ENCODE measurements at regions not wholly inside any gene's neighbourhood (a gene's known extent, or its start where the extent isn't known, plus 50 kb on each side); places are given as distances from the start of the nearest gene placed in this dataset.
A peak's percentile ranks its signal among the peaks of the same experiment; 100 is the strongest.
"Not testable (repeated sequence)": the region's sequence is repeated elsewhere in the genome, so short reads cannot be mapped to it uniquely, and the experiment has no call there.

- in situ Hi-C loops (cut with HindIII; ENCODE audit: low pct_unique_long_range_greater_than_20kb, low sequenced_read_pairs), result no loop called here
- DNase-seq (ENCODE audit: low read depth, low spot score), result no peak
Observed at GRCh38 chr12:4145990-4146859, 127.3 kb upstream of the CCND2 start.

- in situ Hi-C loops (cut with HindIII; ENCODE audit: low pct_unique_long_range_greater_than_20kb, low sequenced_read_pairs), result no loop called here
- no peak for DNase-seq (ENCODE audit: low read depth, low spot score)
Observed at GRCh38 chr12:4144676-4145075, 128.9 kb upstream of the CCND2 start.

- DNase-seq (ENCODE audit: low read depth, low spot score), result peak; percentile 26
- in situ Hi-C loops (cut with HindIII; ENCODE audit: low pct_unique_long_range_greater_than_20kb, low sequenced_read_pairs), result no loop called here
Observed at GRCh38 chr12:4143896-4144295, 129.7 kb upstream of the CCND2 start.

GRCh38 chr12:4141348-4142270 is 132.0 kb upstream of the CCND2 start:
- DNase-seq (ENCODE audit: low read depth, low spot score), result peak; percentile 2
- in situ Hi-C loops (cut with HindIII; ENCODE audit: low pct_unique_long_range_greater_than_20kb, low sequenced_read_pairs), result no loop called here

- in situ Hi-C loops (cut with HindIII; ENCODE audit: low pct_unique_long_range_greater_than_20kb, low sequenced_read_pairs), result no loop called here
- no peak for DNase-seq (ENCODE audit: low read depth, low spot score)
Observed at GRCh38 chr12:4140581-4141301, 132.8 kb upstream of the CCND2 start.

- in situ Hi-C loops (cut with HindIII; ENCODE audit: low pct_unique_long_range_greater_than_20kb, low sequenced_read_pairs), result no loop called here
- no peak for DNase-seq (ENCODE audit: low read depth, low spot score)
Observed at GRCh38 chr12:4139191-4139590, 134.4 kb upstream of the CCND2 start.

- in situ Hi-C loops (cut with HindIII; ENCODE audit: low pct_unique_long_range_greater_than_20kb, low sequenced_read_pairs); DNase-seq (ENCODE audit: low read depth, low spot score): not testable (repeated sequence)
Observed at GRCh38 chr12:4138532-4138931, 135.0 kb upstream of the CCND2 start.

- no peak for DNase-seq (ENCODE audit: low read depth, low spot score)
- in situ Hi-C loops (cut with HindIII; ENCODE audit: low pct_unique_long_range_greater_than_20kb, low sequenced_read_pairs), result no loop called here
Observed at GRCh38 chr12:4138051-4138450, 135.5 kb upstream of the CCND2 start.

GRCh38 chr12:4137441-4137840 is 136.1 kb upstream of the CCND2 start:
- in situ Hi-C loops (cut with HindIII; ENCODE audit: low pct_unique_long_range_greater_than_20kb, low sequenced_read_pairs), result no loop called here
- DNase-seq (ENCODE audit: low read depth, low spot score), result no peak

GRCh38 chr12:4137015-4137414 is 136.5 kb upstream of the CCND2 start:
- in situ Hi-C loops (cut with HindIII; ENCODE audit: low pct_unique_long_range_greater_than_20kb, low sequenced_read_pairs), result no loop called here
- no peak for DNase-seq (ENCODE audit: low read depth, low spot score)

GRCh38 chr12:4135919-4136605 is 137.5 kb upstream of the CCND2 start:
- in situ Hi-C loops (cut with HindIII; ENCODE audit: low pct_unique_long_range_greater_than_20kb, low sequenced_read_pairs), result no loop called here
- no peak for DNase-seq (ENCODE audit: low read depth, low spot score)

GRCh38 chr12:4134448-4135263 is 138.9 kb upstream of the CCND2 start:
- in situ Hi-C loops (cut with HindIII; ENCODE audit: low pct_unique_long_range_greater_than_20kb, low sequenced_read_pairs), result no loop called here
- no peak for DNase-seq (ENCODE audit: low read depth, low spot score)

- in situ Hi-C loops (cut with HindIII; ENCODE audit: low pct_unique_long_range_greater_than_20kb, low sequenced_read_pairs), result no loop called here
- DNase-seq (ENCODE audit: low read depth, low spot score), result no peak
Observed at GRCh38 chr12:4133636-4134447, 139.7 kb upstream of the CCND2 start.

GRCh38 chr12:4133029-4133428 is 140.5 kb upstream of the CCND2 start:
- in situ Hi-C loops (cut with HindIII; ENCODE audit: low pct_unique_long_range_greater_than_20kb, low sequenced_read_pairs), result no loop called here
- DNase-seq (ENCODE audit: low read depth, low spot score), result no peak

- in situ Hi-C loops (cut with HindIII; ENCODE audit: low pct_unique_long_range_greater_than_20kb, low sequenced_read_pairs), result no loop called here
- DNase-seq (ENCODE audit: low read depth, low spot score), result no peak
Observed at GRCh38 chr12:4121506-4122020, 152.0 kb upstream of the CCND2 start.
